HG03571 (cell line): ENCODE measurements at regions not wholly inside any gene's neighbourhood (a gene's known extent, or its start where the extent isn't known, plus 50 kb on each side); places are given as distances from the start of the nearest gene placed in this dataset.
"Not testable (repeated sequence)": the region's sequence is repeated elsewhere in the genome, so short reads cannot be mapped to it uniquely, and the experiment has no call there.

Experiments
- ATAC-seq: cut with Tn5 transposase; IDR thresholded peaks from one replicate; pipeline ENCODE4 v1.9.1; 2021; ENCODE audit not compliant: unreplicated experiment

DNA sequence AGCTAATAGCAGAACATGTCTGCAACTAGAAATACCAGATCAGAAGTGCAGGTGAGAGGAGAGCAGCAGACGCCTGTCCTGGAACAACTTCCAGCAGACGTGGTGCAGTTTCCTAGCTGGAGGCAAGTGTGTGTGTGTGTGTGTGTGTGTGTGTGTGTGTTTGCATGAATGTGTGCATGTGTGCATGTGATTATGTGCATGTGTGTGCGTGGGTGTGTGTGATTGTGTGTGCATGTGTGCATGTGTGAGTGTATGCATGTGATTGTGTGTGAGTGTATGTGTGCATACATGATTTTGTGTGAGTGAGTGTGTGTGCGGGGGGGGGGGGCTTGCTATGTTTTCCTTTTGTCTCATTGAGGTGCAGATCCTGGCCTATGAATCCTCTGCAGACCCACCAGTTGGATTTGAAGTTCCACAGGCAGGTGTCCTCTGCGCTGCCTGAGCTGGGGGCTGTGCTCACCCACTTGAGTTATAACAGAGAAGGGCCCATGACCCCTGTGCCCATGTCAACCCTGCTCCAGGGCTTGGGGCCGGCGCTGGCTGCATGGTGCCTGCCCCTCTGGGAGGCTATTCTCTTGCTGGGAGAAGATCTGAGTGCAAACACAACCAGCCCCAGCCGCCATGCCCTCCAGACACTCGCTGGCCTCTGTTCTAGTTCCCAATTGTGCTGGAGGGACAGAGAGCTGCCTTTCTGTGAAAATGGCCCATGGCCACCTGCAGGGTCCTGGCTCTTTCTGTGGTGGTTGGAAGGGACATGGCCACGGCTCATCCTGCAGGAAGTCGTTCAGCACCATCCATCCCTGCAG is 821.3 kb downstream of the BRD1 start:
- no peak for ATAC-seq

DNA sequence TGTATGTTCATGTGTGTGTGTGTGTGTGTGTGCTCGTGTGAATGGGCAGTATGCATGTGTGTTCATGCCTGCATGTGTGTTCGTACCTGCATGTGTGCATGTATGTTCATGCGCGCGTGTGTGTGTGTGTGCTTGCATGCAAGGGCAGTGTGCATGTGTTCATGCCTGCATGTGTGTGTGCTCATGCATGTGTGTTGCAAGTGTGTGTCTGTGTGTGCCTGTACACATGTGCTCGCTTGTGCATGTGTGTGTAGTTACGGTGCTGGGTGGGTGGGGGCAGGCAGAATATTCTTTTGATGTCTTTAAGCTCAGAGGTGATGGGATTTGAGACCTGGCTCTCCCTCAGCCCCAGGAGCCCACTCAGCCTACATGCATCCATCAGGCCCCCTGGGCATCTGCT is 822.1 kb downstream of the BRD1 start:
- ATAC-seq: no peak

DNA sequence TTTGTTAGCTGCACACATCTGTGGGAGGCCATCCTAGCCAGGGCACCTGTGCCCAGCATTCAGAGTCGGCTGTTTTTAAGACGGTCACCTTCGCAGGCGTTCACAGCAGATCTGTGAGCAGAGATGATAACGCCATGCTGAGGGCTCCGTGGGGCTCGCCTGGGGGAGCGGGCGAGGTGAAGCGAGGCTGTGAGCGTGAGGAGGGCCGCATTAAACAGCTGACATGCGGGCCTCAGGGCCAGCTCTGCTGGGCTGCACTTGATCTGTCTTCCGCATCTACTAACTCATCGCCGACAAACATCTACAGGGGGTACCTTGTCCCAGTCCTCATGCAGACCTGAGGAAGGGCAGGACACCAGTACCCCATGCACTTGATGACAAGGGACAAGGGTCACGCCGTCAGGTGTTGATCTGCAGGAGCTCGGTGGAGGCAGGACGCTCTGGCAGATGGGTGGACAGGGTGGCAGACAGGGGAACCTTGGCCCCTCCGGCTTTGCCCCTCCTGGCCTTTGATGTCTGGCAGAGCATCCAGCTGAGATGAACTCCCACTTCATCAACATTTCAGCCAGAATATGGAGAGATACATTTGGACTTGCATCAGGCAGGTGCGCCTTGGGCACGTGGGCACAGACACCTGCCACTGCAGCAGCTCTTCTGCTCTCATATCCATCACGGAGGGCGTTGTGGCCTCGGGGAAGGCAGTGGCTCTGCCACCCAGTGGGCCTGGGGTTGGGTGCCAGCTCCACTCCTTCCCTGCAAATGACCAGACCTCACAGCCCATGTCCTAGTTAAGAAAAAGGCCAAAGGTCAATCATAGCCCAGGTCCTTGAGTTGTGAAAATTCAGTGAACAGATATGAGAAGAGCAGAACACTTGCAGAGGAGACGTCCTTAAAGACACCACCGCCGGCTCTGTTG is 822.9 kb downstream of the BRD1 start:
- ATAC-seq: no peak

- ATAC-seq: not testable (repeated sequence)
Measured at GRCh38 chr22:48997605-48998004, 830.1 kb downstream of the BRD1 start.

GRCh38 chr22:48993655-48994054 is 834.0 kb downstream of the BRD1 start:
- no peak for ATAC-seq

GRCh38 chr22:48984639-48985038 is 843.0 kb downstream of the BRD1 start:
- no peak for ATAC-seq

- no peak for ATAC-seq
Measured at GRCh38 chr22:48982321-48982905, 845.3 kb downstream of the BRD1 start.

- ATAC-seq: no peak
Measured at GRCh38 chr22:48981371-48982061, 846.2 kb downstream of the BRD1 start.

GRCh38 chr22:48980918-48981317 is 846.8 kb downstream of the BRD1 start:
- ATAC-seq: no peak

DNA sequence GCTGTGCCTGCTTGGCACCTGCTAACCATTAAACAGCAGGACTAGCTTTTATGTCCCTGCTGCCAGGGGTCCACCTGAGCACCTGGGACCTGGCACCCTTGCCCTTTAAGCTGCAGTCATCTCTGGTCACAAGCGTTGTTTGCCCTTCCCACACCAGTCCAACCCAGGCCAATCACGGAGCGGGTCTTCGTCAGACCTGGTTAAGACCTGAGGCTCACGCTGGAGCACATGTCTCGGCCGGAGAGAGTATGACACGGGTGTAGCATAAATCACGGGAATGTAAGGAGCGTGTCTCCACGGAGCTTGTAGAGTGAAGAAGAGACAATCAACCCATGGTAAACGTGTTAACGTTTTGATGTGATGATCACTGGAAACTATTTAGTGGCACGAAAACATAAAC is 847.3 kb downstream of the BRD1 start:
- ATAC-seq: no peak

GRCh38 chr22:48979482-48979881 is 848.2 kb downstream of the BRD1 start:
- no peak for ATAC-seq

GRCh38 chr22:48976556-48977535 is 850.8 kb downstream of the BRD1 start:
- no peak for ATAC-seq

- ATAC-seq: no peak
Measured at GRCh38 chr22:48975886-48976285, 851.8 kb downstream of the BRD1 start.

DNA sequence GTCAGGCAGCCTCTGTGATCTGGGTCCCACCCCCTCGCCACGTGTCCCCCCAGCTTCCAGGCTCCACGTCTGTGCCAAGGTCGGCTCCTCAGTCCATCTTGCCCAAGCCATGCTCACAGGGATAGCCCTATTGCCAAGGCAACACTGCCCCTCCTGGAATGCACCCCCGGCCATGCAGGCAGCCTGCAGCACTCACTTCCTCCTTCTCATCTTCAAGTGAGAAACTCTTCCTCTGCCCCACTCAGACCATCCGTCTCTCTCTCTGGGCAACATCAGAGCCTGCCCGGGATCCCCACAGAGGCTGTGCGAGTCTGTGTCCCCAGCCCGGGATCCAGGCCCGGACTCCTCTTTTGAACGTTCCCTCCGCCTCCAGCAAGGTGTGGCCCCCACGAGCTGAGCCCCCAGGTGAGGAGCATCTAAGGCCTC is 852.3 kb downstream of the BRD1 start:
- no peak for ATAC-seq

- ATAC-seq: no peak
Measured at GRCh38 chr22:48974443-48975315, 853.0 kb downstream of the BRD1 start.

- no peak for ATAC-seq
Measured at GRCh38 chr22:48973694-48974041, 854.0 kb downstream of the BRD1 start.

- ATAC-seq: no peak
Measured at GRCh38 chr22:48972979-48973693, 854.5 kb downstream of the BRD1 start.

DNA sequence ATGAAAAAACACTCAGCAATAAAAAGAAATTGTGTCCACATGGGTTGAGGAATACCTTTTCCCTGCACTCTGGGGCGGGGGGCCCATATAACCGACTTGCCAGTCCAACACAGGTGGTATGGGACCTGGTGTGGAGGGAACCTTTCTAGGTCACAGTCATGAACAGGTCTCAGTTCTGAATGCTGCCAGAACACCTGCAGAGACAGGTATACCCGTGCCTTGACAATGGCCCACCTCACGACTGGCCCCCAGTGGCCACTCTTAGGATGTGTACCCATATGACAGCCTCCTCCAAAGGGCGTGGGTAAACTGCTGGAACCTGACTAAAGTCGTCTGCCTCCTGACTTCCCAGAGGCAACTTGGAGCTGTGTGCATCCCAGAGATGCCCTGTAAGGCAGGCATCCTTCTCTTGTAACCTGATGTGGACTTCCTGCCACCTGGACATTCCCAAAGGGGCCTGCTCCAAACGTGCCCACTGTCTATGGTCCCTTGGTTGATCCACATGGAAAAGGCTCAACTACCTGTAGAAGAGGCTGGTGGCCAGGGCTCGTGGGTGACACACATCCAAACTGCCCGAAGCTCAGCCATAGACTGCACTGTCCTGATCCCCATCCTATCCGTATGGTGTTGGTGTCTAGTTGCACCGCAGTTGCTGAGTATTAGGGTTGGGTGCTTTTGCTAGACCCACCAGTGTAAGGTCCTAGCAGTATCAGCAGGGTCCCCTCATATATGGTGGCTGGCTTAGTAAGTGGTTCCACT is 859.3 kb downstream of the BRD1 start:
- ATAC-seq: no peak
